ENCODE measurements at regions not wholly inside any gene's neighbourhood (a gene's known extent, or its start where the extent isn't known, plus 50 kb on each side); places are given as distances from the start of the nearest gene placed in this dataset.

- Histone ChIP-seq H3K36me3 (replicated peaks; ENCODE audit: insufficient read depth, low read depth) (no peaks in the 10 kb centered on the region), H4K20me1 (ENCODE audit: insufficient read depth, poor library complexity, severe bottlenecking) (no peaks in the 10 kb centered on the region), H3K27ac (no peak overlapping the region), H2AFZ (no peak overlapping the region), H3K79me2 (no peaks in the 10 kb centered on the region), H3K27me3 (no peaks in the 10 kb centered on the region), H3K4me1 (ENCODE audit: insufficient read depth) (no peaks in the 10 kb centered on the region), H3K9me3 (ENCODE audit: low read depth) (no peaks in the 10 kb centered on the region), H3K4me2 (no peak overlapping the region), H3K4me3 (no peak overlapping the region), H3K9me2 (replicated peaks; ENCODE audit: insufficient read depth) (no peaks in the 10 kb centered on the region)
- DNase-seq (ENCODE audit: low spot score) = no peak
- 73% methylated on average over 4 of the region's 4 CpGs for WGBS (ENCODE audit: low lambda C conversion rate, missing lambda C conversion rate)
- TF ChIP-seq, protein P1, sequence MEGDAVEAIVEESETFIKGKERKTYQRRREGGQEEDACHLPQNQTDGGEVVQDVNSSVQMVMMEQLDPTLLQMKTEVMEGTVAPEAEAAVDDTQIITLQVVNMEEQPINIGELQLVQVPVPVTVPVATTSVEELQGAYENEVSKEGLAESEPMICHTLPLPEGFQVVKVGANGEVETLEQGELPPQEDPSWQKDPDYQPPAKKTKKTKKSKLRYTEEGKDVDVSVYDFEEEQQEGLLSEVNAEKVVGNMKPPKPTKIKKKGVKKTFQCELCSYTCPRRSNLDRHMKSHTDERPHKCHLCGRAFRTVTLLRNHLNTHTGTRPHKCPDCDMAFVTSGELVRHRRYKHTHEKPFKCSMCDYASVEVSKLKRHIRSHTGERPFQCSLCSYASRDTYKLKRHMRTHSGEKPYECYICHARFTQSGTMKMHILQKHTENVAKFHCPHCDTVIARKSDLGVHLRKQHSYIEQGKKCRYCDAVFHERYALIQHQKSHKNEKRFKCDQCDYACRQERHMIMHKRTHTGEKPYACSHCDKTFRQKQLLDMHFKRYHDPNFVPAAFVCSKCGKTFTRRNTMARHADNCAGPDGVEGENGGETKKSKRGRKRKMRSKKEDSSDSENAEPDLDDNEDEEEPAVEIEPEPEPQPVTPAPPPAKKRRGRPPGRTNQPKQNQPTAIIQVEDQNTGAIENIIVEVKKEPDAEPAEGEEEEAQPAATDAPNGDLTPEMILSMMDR (IDR thresholded peaks at IDR 0.05; ENCODE audit: poor library complexity) = no peak
- TF ChIP-seq EZH2 (IDR thresholded peaks at IDR 0.05; ENCODE audit: borderline replicate concordance) (no peak), EZH2phosphoT487 (IDR thresholded peaks at IDR 0.05; ENCODE audit: low read depth, severe bottlenecking, unreplicated experiment) (no peak)
Measured at GRCh38 chr13:85631801-85632200, 167.4 kb downstream of the SLITRK6 start.

DNA sequence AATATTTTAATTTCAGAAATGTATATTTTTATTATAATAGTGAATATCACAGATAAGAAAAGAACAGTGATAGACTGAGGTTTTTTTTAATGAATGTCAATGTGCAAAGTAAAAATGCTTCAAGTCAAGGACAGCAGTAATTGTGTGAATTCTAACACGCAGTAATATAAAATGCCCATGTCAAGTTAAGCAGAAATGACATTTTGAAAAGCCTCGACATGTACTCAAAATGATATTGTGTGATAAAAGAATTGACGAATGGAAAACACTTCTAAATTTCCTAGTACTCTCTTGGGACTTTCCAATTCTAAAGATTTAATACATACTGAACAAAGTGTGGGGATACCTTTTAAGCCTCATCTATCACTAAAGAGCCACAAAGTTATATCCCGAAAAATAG, 172.6 kb downstream of the SLITRK6 start:
- H3K9me3 ChIP-seq (ENCODE audit: low read depth) = no peaks in the 10 kb centered on the region
- TF ChIP-seq, protein P1 (IDR thresholded peaks at IDR 0.05; ENCODE audit: poor library complexity) = no peak
- TF ChIP-seq EZH2phosphoT487 (IDR thresholded peaks at IDR 0.05; ENCODE audit: low read depth, severe bottlenecking, unreplicated experiment) (no peak), EZH2 (IDR thresholded peaks at IDR 0.05; ENCODE audit: borderline replicate concordance) (no peak)
- no peaks in the 10 kb centered on the region for H4K20me1 ChIP-seq (ENCODE audit: insufficient read depth, poor library complexity, severe bottlenecking)
- no peak for DNase-seq (ENCODE audit: low spot score)
- H3K4me1 ChIP-seq (ENCODE audit: insufficient read depth) = no peaks in the 10 kb centered on the region
- H3K36me3 ChIP-seq (replicated peaks; ENCODE audit: insufficient read depth, low read depth) = no peaks in the 10 kb centered on the region
- no peak overlapping the region for H3K27ac ChIP-seq
- 91% methylated on average over 4 of the region's 4 CpGs for WGBS (ENCODE audit: low lambda C conversion rate, missing lambda C conversion rate)
- H3K79me2 ChIP-seq = no peaks in the 10 kb centered on the region
- H3K4me2 ChIP-seq = no peak overlapping the region
- H3K9me2 ChIP-seq (replicated peaks; ENCODE audit: insufficient read depth) = no peaks in the 10 kb centered on the region
- H3K4me3 ChIP-seq = no peak overlapping the region
- no peaks in the 10 kb centered on the region for H3K27me3 ChIP-seq
- no peak overlapping the region for H2AFZ ChIP-seq

- H3K27ac ChIP-seq = no peak overlapping the region
- H3K4me1 ChIP-seq (ENCODE audit: insufficient read depth) = no peaks in the 10 kb centered on the region
- H3K4me3 ChIP-seq = no peak overlapping the region
- H3K9me3 ChIP-seq (ENCODE audit: low read depth) = no peaks in the 10 kb centered on the region
- H3K79me2 ChIP-seq = no peaks in the 10 kb centered on the region
- H3K4me2 ChIP-seq = no peak overlapping the region
- no peaks in the 10 kb centered on the region for H4K20me1 ChIP-seq (ENCODE audit: insufficient read depth, poor library complexity, severe bottlenecking)
- H2AFZ ChIP-seq = no peak overlapping the region
- no peaks in the 10 kb centered on the region for H3K27me3 ChIP-seq
- H3K36me3 ChIP-seq (replicated peaks; ENCODE audit: insufficient read depth, low read depth) = no peaks in the 10 kb centered on the region
- WGBS (ENCODE audit: low lambda C conversion rate, missing lambda C conversion rate) = 58% methylated on average over 2 of the region's 2 CpGs
- no peaks in the 10 kb centered on the region for H3K9me2 ChIP-seq (replicated peaks; ENCODE audit: insufficient read depth)
- no peak for DNase-seq (ENCODE audit: low spot score)
- TF ChIP-seq EZH2 (IDR thresholded peaks at IDR 0.05; ENCODE audit: borderline replicate concordance) (no peak), EZH2phosphoT487 (IDR thresholded peaks at IDR 0.05; ENCODE audit: low read depth, severe bottlenecking, unreplicated experiment) (no peak)
- TF ChIP-seq, protein P1 (IDR thresholded peaks at IDR 0.05; ENCODE audit: poor library complexity) = no peak
Measured at GRCh38 chr13:85619321-85619720, 179.9 kb downstream of the SLITRK6 start.

DNA sequence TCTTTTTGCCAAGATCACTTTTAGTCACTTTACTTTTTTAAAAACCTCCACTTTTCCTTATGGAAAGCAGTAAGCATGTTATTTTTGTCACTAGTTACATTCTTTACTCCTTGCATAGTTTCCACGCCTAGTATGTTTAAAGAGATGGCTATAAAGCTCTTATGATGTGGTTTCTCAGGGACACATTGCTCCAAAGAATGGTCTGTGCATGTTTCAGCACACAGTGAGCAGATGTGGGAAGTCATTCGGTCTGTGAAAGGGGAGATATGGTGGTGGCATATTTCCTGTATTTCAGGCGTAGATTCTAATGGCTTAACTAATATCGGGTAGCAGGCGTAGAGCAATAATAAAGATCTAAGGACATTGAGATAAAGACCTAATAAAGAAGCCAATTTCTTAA, 180.7 kb downstream of the SLITRK6 start:
- H3K4me3 ChIP-seq = no peak overlapping the region
- no peaks in the 10 kb centered on the region for H3K9me3 ChIP-seq (ENCODE audit: low read depth)
- no peak overlapping the region for H3K4me2 ChIP-seq
- no peak overlapping the region for H2AFZ ChIP-seq
- DNase-seq (ENCODE audit: low spot score) = no peak
- H3K4me1 ChIP-seq (ENCODE audit: insufficient read depth) = no peaks in the 10 kb centered on the region
- TF ChIP-seq, protein P1 (IDR thresholded peaks at IDR 0.05; ENCODE audit: poor library complexity) = no peak
- TF ChIP-seq EZH2phosphoT487 (IDR thresholded peaks at IDR 0.05; ENCODE audit: low read depth, severe bottlenecking, unreplicated experiment) = no peak
- no peak for TF ChIP-seq EZH2 (IDR thresholded peaks at IDR 0.05; ENCODE audit: borderline replicate concordance)
- no peak overlapping the region for H3K27ac ChIP-seq
- WGBS (ENCODE audit: low lambda C conversion rate, missing lambda C conversion rate) = 69% methylated on average over 5 of the region's 5 CpGs
- no peaks in the 10 kb centered on the region for H3K27me3 ChIP-seq
- H3K9me2 ChIP-seq (replicated peaks; ENCODE audit: insufficient read depth) = no peaks in the 10 kb centered on the region
- no peaks in the 10 kb centered on the region for H3K79me2 ChIP-seq
- H4K20me1 ChIP-seq (ENCODE audit: insufficient read depth, poor library complexity, severe bottlenecking) = no peaks in the 10 kb centered on the region
- no peaks in the 10 kb centered on the region for H3K36me3 ChIP-seq (replicated peaks; ENCODE audit: insufficient read depth, low read depth)
